GM12878 (cell line): ENCODE measurements at regions not wholly inside any gene's neighbourhood (a gene's known extent, or its start where the extent isn't known, plus 50 kb on each side); places are given as distances from the start of the nearest gene placed in this dataset.

Experiments used
- ATF2 ChIP-seq: IDR thresholded peaks from 2 replicates; pipeline ENCODE4 v1.6.1; 2012; ENCODE audit warnings: low read length, inconsistent platforms
- BCL11A ChIP-seq: IDR thresholded peaks from 2 replicates; pipeline ENCODE4 v1.6.1; 2011; ENCODE audit warnings: low read depth, low read length
- CHD4 ChIP-seq: fragments of 200-600 bp; sonication (generic); IDR thresholded peaks from 2 replicates; pipeline ENCODE4 v1.6.1; 2016; ENCODE audit warnings: mild to moderate bottlenecking
- CTCF ChIP-seq, 3 experiments: IDR thresholded peaks in 2 of 3; conservative IDR thresholded peaks in 1 of 3; 2 replicates each; pipeline ENCODE4 v1.5.1; 2011; ENCODE audit warnings: low read depth in 3 of 3, low read length in 3 of 3, mild to moderate bottlenecking in 3 of 3, control low read depth in 2 of 3, moderate library complexity in 2 of 3, inconsistent platforms in 1 of 3, mixed read lengths in 1 of 3; ENCODE audit not compliant: control insufficient read depth in 2 of 3, insufficient read depth in 1 of 3; ENCODE audit errors: extremely low read depth in 1 of 3
- CUX1 ChIP-seq: IDR thresholded peaks from 2 replicates; pipeline ENCODE4 v1.6.1; 2012; ENCODE audit warnings: improper control_type of control experiment, low read depth, low read length; ENCODE audit not compliant: insufficient replicate concordance
- EED ChIP-seq: sonication (generic); IDR thresholded peaks from 2 replicates; pipeline ENCODE4 v1.6.1; 2016; ENCODE audit warnings: antibody characterized with exemption, low read depth
- GABPA ChIP-seq: IDR thresholded peaks from 2 replicates; pipeline ENCODE4 v1.6.1; 2014; ENCODE audit warnings: antibody characterized with exemption, low read depth, mild to moderate bottlenecking, inconsistent platforms
- HDAC6 ChIP-seq: fragments of 200-600 bp; sonication (generic); IDR thresholded peaks from one replicate; pipeline ENCODE4 v1.8.0; 2017; ENCODE audit warnings: antibody characterized with exemption; ENCODE audit not compliant: unreplicated experiment
- IKZF1 ChIP-seq: fragments of 450-650 bp; conservative IDR thresholded peaks from 2 replicates; pipeline ENCODE4 v1.6.1; 2017; ENCODE audit warnings: antibody characterized with exemption, mild to moderate bottlenecking
- JUNB ChIP-seq: IDR thresholded peaks from 2 replicates; pipeline ENCODE4 v1.6.1; 2016; ENCODE audit warnings: antibody characterized with exemption, mild to moderate bottlenecking
- LARP7 ChIP-seq: fragments of 450-650 bp; IDR thresholded peaks from 2 replicates; pipeline ENCODE4 v1.6.1; 2017; ENCODE audit warnings: mild to moderate bottlenecking
- MYB ChIP-seq: fragments of 150-350 bp; IDR thresholded peaks from 2 replicates; pipeline ENCODE4 v1.6.1; 2014; ENCODE audit warnings: mild to moderate bottlenecking, low read depth, low read length, borderline replicate concordance
- MYC ChIP-seq: IDR thresholded peaks from 2 replicates; pipeline ENCODE4 v1.6.1; 2011; ENCODE audit warnings: mild to moderate bottlenecking, low read length, moderate library complexity, inconsistent platforms; ENCODE audit not compliant: insufficient read depth, insufficient replicate concordance, insufficient read length, severe bottlenecking
- NR2F1 ChIP-seq: fragments of 450-650 bp; conservative IDR thresholded peaks from 2 replicates; pipeline ENCODE4 v1.6.1; 2017; ENCODE audit warnings: mild to moderate bottlenecking
- RFX5 ChIP-seq: IDR thresholded peaks from 2 replicates; pipeline ENCODE4 v1.6.1; 2011; ENCODE audit warnings: low read depth, low read length, improper control_type of control experiment
- SIN3A ChIP-seq: IDR thresholded peaks from 2 replicates; pipeline ENCODE4 v1.6.1; 2012; ENCODE audit warnings: low read depth, low read length, improper control_type of control experiment
- STAT3 ChIP-seq: IDR thresholded peaks from 2 replicates; pipeline ENCODE4 v1.6.1; 2011; ENCODE audit warnings: low read depth, low read length, improper control_type of control experiment
- TARDBP ChIP-seq: IDR thresholded peaks from 2 replicates; pipeline ENCODE4 v1.6.1; 2016; ENCODE audit warnings: borderline replicate concordance
- WRNIP1 ChIP-seq: IDR thresholded peaks from 2 replicates; pipeline ENCODE4 v1.6.1; 2011; ENCODE audit warnings: low read depth, low read length, improper control_type of control experiment, borderline replicate concordance
- ZNF217 ChIP-seq: fragments of 450-650 bp; IDR thresholded peaks from 2 replicates; pipeline ENCODE4 v1.6.1; 2017; ENCODE audit warnings: antibody characterized with exemption, mild to moderate bottlenecking
- ZNF592 ChIP-seq: fragments of 450-650 bp; IDR thresholded peaks from 2 replicates; pipeline ENCODE4 v1.6.1; 2017; ENCODE audit warnings: mild to moderate bottlenecking, moderate library complexity

- TF ChIP-seq CUX1 (peak; percentile 67), GABPA (no peak), BCL11A (no peak), LARP7 (no peak), IKZF1 (peak; percentile 45; the same call in 1 of the 2 replicates), STAT3 (no peak), MYC (no peak), TARDBP (no peak), JUNB (no peak), CTCF (IDR thresholded peaks at IDR 0.05 in 2 of 3, conservative IDR thresholded peaks at IDR 0.05 in 1 of 3; ENCODE audit: control insufficient read depth in 2 of 3, extremely low read depth in 1 of 3, insufficient read depth in 1 of 3, low read depth in 3 of 3, low read length in 3 of 3) (no peak), ZNF217 (no peak), EED (no peak), SIN3A (no peak), WRNIP1 (no peak), HDAC6 (no peak), ZNF592 (no peak), ATF2 (no peak), MYB (no peak), RFX5 (no peak), CHD4 (no peak), NR2F1 (no peak)
These were observed 78.0 kb downstream of the PSMB1 start (continued) for GRCh38 chr6:170475118-170475517.
